ENCODE measurements at regions not wholly inside any gene's neighbourhood (a gene's known extent, or its start where the extent isn't known, plus 50 kb on each side); places are given as distances from the start of the nearest gene placed in this dataset.

- Histone ChIP-seq H3K27me3 (ENCODE audit: insufficient read depth, low read length) (no peaks in the 10 kb centered on the region), H3K4ac (ENCODE audit: low read depth, low read length) (no peak overlapping the region)
These were observed 1962.3 kb upstream of the PCDH20 start for GRCh38 chr13:63377986-63378385.

More at GRCh38 chr13:63377986-63378385, 1962.3 kb upstream of the PCDH20 start:
- Histone ChIP-seq H4K8ac (replicated peaks; ENCODE audit: insufficient read length, low read depth, low read length) (no peak overlapping the region), H4K20me1 (ENCODE audit: control insufficient read depth, insufficient read depth, insufficient read length) (no peaks in the 10 kb centered on the region), H3K18ac (ENCODE audit: insufficient read length, low read depth, low read length) (no peak overlapping the region), H3K9me3 (ENCODE audit: control insufficient read depth, low read depth, low read length) (no peaks in the 10 kb centered on the region), H3K56ac (ENCODE audit: insufficient read length, low read depth, low read length) (no peak overlapping the region), H4K91ac (ENCODE audit: insufficient read length, low read depth, low read length) (no peak overlapping the region), H2BK20ac (ENCODE audit: low read depth, low read length, poor library complexity, severe bottlenecking) (no peak overlapping the region), H2BK15ac (ENCODE audit: low read depth, low read length) (no peak overlapping the region), H3K9ac (ENCODE audit: extremely low read depth, insufficient read length, low read length) (no peak overlapping the region), H2BK12ac (ENCODE audit: insufficient read length, low read depth, low read length) (no peak overlapping the region), H4K5ac (ENCODE audit: insufficient read length, low read depth, low read length) (no peak overlapping the region), H3K14ac (ENCODE audit: insufficient read depth, low read length) (no peak overlapping the region), H3T11ph (ENCODE audit: low read length) (no peak overlapping the region), H3K4me1 (ENCODE audit: insufficient read depth, low read length) (no peaks in the 10 kb centered on the region), H3K23ac (ENCODE audit: insufficient read length, low read depth, low read length) (no peak overlapping the region), H3K79me2 (ENCODE audit: insufficient read depth, low read length) (no peaks in the 10 kb centered on the region), H3K4me2 (ENCODE audit: insufficient read depth, insufficient read length, low read length) (no peak overlapping the region), H2BK120ac (ENCODE audit: low read depth, low read length, poor library complexity, severe bottlenecking) (no peak overlapping the region), H2AK5ac (ENCODE audit: insufficient read length, low read length) (no peak overlapping the region), H3K79me1 (ENCODE audit: insufficient read depth, low read depth, low read length, poor library complexity, severe bottlenecking) (no peaks in the 10 kb centered on the region), H2BK5ac (ENCODE audit: insufficient read length, low read length) (no peak overlapping the region), H3K27ac (ENCODE audit: insufficient read length, low read depth, low read length) (no peak overlapping the region), H2AFZ (ENCODE audit: low read length) (no peak overlapping the region), H3K23me2 (ENCODE audit: insufficient read length, low read depth, low read length, poor library complexity, severe bottlenecking) (no peaks in the 10 kb centered on the region)
- Mint-ChIP-seq H3K9me3 (peaks cover 9 to 14% of the 10 kb centered on the region in 2 experiments), H3K4me3 (no peak overlapping the region), H3K27me3 (ENCODE audit: low read depth) (no peaks in the 10 kb centered on the region), H3K27ac (no peak overlapping the region), H3K36me3 (ENCODE audit: insufficient read depth in 1 of 3, low read depth in 3 of 3) (peaks cover 0 to 18% (median 3%) of the 10 kb centered on the region in 3 experiments; a peak in 4 of 7 replicates), H3K4me1 (no peaks in the 10 kb centered on the region)
- TF ChIP-seq CTCF (conservative IDR thresholded peaks at IDR 0.05) = no peak
- no peak for DNase-seq
- WGBS (ENCODE audit: extremely low coverage, insufficient read length, low lambda C conversion rate) = no CpG with 5 or more reads among the region's 2 CpGs
